GM18526 (cell line): ENCODE measurements at regions not wholly inside any gene's neighbourhood (a gene's known extent, or its start where the extent isn't known, plus 50 kb on each side); places are given as distances from the start of the nearest gene placed in this dataset.

Experiments used
- POLR2A ChIP-seq: IDR thresholded peaks from 3 replicates; pipeline ENCODE4 v1.6.1; 2011; ENCODE audit not compliant: insufficient read length; ENCODE audit errors: extremely low read depth

DNA sequence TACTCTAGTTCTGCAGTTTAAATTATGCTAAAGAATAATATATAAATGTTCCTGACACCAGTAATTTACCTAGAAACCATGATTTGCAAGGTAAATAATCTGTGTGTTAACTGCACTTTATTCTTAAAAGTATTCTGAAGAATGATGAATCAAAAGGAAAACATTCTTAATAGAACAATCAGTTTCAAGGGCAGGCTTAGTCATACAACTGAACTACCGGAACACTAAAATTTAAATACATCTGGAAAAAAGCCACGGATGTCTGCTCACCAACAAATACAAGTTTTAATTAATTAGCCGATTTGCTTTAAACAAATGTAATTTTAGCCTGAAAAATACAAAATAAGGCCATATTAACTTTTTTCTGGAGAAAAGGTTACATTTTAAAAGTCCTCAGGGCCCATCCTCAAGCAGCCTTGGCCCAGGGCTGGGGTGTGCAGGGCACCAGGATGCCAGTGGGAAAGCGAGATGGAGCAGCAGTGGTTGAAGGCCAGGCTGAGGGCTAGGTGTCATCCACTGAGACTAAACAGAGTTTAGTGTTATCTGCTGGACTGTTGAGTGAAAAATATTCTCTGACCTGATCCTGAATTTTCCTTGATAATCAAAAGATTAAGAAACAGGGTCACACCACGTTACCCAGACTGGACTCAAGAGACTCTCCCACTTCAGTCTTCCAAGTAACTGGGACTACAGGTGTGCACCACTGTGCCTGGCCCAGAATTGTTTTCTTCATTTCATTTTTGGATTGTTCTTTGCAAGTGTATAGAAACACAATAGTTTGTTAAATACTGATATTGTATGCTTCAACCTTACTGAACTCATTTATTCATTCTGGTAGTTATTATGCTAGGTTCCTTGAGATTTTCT, 88.2 kb upstream of the DST start:
- no peak for TF ChIP-seq POLR2A

DNA sequence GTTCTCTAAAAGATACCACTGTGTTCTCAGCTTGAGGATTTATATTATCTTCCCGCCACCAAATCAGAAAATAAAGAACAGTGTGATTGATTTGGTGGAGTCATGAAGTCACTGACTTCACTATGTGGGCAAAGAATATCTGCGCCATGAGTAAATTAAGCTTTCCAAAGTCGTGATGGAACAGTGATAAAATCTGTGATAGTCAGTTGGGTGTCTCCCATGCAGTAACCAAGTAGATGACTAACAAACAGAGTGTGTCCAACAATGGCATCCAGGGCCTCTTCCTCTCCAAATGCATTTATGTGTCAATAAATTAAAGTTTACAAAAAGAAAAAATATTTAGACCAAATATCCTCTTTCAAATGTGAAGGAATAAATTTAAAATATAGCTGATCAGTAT, 87.0 kb upstream of the DST start:
- TF ChIP-seq POLR2A, result no peak

DNA sequence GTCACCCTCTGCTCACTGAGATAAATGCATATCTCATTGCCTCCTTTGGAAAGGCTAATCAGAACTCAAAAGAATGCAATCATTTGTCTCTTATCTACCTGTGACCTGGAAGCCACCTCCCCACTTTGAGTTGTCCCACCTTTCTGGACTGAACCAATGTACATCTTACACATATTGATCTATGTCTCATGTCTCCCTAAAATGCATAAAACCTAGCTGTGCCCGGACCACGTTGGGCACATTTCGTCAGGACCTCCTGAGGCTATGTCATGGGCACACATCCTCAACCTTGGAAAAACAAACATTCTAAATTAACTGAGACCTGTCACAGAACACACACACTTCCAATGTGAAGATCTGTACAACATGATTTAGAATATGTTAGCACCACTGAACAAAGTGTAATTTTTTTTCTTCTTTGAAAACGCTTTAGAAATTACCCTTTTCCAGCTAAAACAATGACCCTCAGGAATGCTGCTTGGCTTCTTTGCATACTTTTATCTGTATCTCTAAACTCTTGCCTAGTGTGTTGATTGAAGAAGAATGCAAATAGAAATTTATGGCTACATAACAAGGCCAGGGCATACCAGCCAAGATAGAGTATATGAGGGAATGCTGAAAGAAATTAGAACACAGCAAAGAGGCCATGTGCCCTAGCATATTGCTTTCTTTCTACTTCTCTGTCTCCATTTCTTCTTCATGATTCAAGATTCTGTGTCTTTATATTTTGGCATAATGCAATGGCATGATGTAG, 84.6 kb upstream of the DST start:
- no peak for TF ChIP-seq POLR2A

DNA sequence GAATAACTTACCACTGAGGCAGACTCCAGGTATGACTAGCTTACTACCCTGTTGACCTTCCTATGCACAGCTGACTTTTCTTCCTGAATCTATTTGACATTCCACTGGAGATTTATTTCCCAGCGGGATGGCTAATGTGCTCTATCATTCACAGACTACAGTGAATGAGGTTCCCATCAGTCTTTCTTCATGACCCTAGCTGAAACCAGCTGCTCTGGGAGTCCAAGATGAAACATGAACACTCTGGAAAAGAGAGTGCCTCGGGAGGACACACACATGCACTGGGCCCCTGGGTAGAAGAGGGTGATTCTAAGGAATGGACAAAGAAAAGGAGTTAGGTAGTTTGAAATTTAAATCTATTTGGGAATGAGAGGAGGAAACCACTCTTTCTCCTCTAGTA, 82.6 kb upstream of the DST start:
- no peak for TF ChIP-seq POLR2A

DNA sequence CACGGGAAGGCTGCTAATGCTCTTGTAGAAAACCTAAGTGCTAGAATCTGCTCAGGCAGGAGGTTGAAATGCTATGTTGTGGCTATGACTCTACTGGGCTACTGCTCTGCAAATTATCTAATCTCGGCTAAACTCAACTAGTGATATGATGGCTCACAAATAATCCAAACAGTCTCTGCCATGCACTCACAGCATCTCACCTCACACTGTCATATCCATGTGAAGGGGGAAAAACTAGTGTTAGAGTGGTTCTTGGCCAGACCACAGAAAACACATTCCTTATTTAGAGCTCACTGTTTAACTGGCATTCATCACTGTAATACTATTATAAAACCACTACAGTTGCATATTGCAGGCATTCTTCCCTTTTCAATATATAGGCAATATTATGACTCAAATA, 81.8 kb upstream of the DST start:
- no peak for TF ChIP-seq POLR2A

DNA sequence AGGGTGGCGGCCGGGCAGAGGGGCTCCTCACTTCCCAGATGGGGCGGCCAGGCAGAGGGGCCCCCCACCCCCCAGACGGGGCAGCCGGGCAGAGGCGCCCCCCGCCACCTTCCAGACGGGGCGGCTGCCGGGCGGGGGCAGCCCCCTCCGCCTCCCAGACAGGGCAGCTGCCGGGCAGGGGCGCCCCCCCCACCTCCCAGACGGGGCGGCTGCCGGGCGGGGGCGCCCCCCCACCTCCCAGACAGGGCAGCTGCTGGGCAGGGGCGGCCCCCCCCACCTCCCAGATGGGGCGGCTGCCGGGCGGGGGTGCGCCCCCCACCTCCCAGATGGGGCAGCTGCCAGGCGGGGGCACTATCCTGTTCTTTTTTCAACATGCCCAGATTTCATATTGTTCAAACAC, 78.2 kb upstream of the DST start:
- no peak for TF ChIP-seq POLR2A

DNA sequence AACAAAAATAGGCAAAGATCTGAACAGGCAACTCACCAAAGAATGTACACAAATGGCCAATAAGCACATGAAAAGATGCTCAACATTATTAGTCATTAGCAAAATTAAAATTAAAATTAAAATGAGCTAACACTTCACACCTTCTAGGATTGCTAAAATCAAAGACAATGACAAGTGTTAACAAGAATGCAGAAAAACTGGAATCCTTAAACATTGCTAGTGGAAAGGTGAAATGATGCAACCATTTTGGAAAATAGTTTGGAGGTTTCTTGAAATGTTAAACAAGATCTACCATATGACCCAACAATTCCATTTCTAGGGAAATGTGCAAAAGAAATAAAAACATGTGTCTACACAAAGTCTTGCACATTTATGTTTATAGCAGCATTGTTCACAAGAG, 75.5 kb upstream of the DST start:
- TF ChIP-seq POLR2A, result no peak

DNA sequence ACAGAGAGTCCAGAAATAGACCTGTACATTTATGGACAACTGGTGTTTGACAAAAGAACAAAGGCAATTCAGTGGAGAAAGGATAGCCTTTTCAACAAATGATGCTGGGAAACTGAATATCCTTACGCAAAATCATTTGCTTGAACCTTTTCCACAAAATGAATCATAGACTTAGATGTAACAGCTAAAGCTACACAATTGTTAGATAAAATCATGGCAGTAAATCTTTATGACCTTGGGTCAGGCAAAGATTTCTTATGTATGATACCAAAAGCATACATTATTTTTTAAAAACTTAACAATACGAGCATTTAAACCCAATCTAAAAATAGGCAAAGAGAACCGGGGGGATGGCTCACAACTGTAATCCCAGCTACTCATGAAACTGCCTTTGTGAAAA, 73.5 kb upstream of the DST start:
- TF ChIP-seq POLR2A, result no peak

DNA sequence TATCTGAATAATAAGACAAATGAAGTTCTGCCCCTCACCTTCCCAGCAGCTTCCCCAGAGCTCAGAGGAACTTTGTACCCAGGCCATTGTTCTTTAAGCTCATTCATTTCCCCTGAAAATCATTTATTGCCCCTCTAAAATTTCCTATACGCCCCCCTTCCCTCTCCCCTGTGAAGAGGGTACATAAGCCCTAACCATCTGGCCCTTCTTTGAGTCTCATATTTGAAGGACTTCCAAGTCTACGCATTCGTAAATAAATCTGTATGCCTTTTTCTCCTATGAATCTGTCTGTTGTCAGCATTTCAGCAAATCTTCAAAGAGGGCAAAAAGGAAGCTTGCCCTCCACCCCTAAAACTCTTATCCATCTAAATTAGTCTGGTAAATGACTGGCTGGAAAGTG, 73.1 kb upstream of the DST start:
- TF ChIP-seq POLR2A, result no peak

DNA sequence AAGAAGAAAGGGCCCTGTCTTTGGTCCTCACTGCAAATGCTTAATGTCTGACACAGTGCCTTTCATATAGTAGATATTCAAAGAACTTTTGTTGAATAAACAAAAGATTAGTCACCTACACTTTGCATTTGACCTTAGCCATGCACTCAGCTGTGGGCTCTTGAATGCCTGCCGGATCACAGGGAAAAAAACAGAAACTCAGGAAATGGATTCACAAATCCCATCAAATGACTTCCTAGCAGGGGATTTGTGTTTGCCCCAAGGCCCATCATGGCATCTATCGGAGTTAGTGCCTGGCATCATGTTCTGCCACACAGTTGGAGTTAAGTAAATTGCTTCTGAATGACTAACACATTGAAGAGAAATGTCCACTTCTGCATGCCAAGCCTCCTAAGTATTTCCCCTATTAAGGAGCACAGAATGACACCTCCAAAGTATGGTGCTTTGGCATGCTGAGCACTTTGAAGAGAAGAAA, 72.3 kb upstream of the DST start:
- TF ChIP-seq POLR2A, result no peak

DNA sequence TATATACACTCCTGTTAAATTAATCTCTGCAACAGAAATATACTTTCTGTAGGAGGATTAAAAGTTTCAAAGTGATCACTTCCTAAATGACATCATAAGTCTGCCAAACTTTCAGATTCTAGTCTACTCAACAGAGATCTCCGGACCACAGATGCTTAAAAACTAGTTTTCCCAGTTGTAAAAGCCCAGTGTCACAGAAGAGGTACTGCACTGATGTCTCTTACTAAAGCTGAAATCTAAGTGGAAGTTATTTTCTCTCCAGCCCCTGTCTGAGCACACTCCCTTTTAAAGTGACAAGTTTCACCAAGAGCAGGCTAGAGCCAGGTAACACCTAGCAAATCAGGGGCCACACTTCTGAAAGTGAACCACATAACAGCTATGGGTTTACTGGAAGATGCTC, 71.6 kb upstream of the DST start:
- TF ChIP-seq POLR2A, result no peak

DNA sequence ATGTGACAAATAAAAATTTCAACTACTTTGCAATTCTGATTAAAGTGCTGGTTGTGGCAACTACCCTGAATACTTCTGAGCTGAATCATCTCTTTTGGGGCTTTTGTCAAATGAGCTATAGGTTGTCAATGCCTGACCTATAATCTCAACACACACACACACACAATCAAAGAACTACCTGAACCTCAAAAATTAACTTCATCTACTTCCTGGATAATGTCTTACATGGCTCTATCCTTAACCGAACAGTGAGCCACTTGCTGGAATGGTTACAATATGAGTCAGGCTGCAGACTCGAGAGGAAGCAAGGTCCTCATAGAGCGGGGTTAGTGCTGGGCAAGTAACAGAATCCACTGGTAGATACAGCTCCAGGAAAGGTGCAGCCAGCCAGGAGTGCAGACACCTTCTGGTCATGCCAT, 70.6 kb upstream of the DST start:
- TF ChIP-seq POLR2A, result no peak

DNA sequence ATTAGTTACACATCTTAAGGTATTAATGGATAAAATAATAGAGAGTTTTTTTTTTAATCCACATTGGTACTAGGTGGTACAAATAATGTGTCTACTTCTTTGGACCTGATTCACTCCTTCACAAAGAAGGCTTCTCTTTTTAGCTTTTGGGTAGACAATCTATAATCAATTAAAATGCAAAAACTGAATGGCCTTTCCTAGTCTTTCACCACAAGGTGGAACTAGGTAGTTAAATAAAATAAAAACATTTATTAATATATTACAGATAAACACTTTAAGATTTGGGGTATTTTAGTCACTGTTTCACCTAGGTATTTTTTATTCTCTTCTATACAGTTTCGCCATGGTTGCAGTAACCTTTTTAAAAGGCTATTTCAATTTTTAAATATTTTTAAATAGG, 68.3 kb upstream of the DST start:
- TF ChIP-seq POLR2A, result no peak

DNA sequence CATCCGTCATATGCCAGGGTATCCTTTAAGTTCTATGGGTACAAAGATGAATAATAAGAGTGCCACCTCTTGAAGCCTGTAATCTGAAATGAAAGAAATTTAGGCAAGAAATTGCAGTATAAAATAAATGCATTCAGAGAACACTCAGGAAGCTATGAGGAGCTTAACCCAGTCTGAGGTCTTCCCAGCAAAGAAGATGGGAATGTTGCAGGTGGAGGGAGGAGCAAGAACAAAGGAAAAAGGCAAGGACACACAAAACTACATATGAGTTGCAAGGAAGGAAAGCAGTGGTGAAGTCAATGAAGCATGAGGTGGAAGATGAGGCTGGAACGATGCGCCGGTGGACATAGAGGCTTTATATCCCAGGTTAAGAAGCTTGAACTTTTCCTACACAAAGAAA, 67.0 kb upstream of the DST start:
- no peak for TF ChIP-seq POLR2A

DNA sequence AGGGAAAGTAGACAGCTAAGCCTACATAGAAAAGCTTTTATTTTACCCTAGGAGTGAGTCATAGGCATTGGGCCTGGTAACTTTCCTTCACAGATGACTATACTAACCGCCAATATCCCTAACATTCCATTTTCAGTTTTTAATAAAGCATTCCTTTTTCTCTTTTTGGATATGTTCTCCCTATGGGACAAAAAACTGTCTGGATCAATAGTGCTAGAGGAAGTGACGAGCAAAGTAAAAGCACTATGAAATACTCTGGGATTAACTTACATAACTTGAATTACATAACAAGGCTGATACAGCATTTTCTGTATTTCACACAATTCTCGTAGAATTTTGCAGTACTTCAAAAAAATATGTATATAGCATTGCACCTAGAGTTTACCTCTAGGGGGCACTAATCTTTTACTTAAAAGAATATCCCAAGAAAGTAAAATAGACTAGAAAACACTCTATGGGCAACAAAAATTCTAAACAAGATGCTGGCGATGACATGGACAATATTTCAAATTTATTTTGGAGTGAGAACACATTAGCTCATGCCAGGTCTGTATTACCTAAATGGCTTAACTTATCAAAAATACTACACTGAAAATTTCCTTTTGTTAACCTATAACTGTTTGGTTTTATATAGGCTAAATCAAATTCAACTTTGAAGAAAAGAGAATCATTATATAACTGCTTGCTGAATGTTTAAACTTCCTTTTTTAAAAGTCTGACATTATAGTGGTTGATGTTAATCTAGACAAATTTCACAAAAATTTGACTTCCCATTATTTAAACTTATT, 66.3 kb upstream of the DST start:
- no peak for TF ChIP-seq POLR2A
